CD4-positive, alpha-beta memory T cell (primary cell): ENCODE measurements at regions not wholly inside any gene's neighbourhood (a gene's known extent, or its start where the extent isn't known, plus 50 kb on each side); places are given as distances from the start of the nearest gene placed in this dataset.
"Not testable (repeated sequence)": the region's sequence is repeated elsewhere in the genome, so short reads cannot be mapped to it uniquely, and the experiment has no call there.

Experiments
- CTCF ChIA-PET: fragments of 350-600 bp; sonication (Branson Sonifier 250); formaldehyde crosslinking; loops from one replicate; lab custom pipeline; 2021; ENCODE audit warnings: inconsistent platforms; ENCODE audit not compliant: partially characterized antibody; lab: Charles Lee
- POLR2A ChIA-PET: fragments of 350-600 bp; sonication (Branson Sonifier 250); formaldehyde crosslinking; loops from one replicate; lab custom pipeline; 2021; ENCODE audit not compliant: partially characterized antibody; lab: Charles Lee
- DNase-seq, 5 donors: peaks; one replicate each; pipeline versions ENCODE4 v3.0.0 to v3.0.0-alpha.2; 2020 to 2022; ENCODE audit warnings: mixed read lengths in 1 of 5
- H3K27ac ChIP-seq: one replicate; pipeline ENCODE4 v1.7.0; 2013; ENCODE audit warnings: low read depth, low read length
- H3K27me3 ChIP-seq: 2 replicates; pipeline ENCODE4 v1.7.0; 2013; ENCODE audit warnings: mild to moderate bottlenecking, low read length, moderate library complexity; ENCODE audit not compliant: insufficient read depth
- H3K36me3 ChIP-seq: 2 replicates; pipeline ENCODE4 v1.7.0; 2013; ENCODE audit warnings: mild to moderate bottlenecking, low read length, moderate library complexity; ENCODE audit not compliant: insufficient read depth
- H3K4me1 ChIP-seq: 2 replicates; pipeline ENCODE4 v1.7.0; 2013; ENCODE audit warnings: mild to moderate bottlenecking, low read length, moderate library complexity; ENCODE audit not compliant: insufficient read depth
- H3K4me3 ChIP-seq, 2 donors: one replicate each; pipeline ENCODE4 v1.7.0; 2013; ENCODE audit warnings: low read length in 2 of 2, mild to moderate bottlenecking in 1 of 2
- H3K9me3 ChIP-seq, 2 donors: one replicate each; pipeline ENCODE4 v1.7.0; 2013; ENCODE audit warnings: low read length in 2 of 2, control low read depth in 1 of 2; ENCODE audit not compliant: control insufficient read depth in 1 of 2
- H3K27ac Mint-ChIP-seq, 7 donors: one replicate each; pipeline ENCODE4 v1.8.0; 2020 to 2021; ENCODE audit warnings: mixed read lengths in 7 of 7, mild to moderate bottlenecking in 6 of 7, inconsistent platforms in 3 of 7, moderate library complexity in 3 of 7
- H3K27me3 Mint-ChIP-seq, 2 donors: one replicate each; pipeline ENCODE4 v1.8.0; 2020 to 2021; ENCODE audit warnings: mixed read lengths in 2 of 2
- H3K36me3 Mint-ChIP-seq, 2 donors: one replicate each; pipeline ENCODE4 v1.8.0; 2020 to 2021; ENCODE audit warnings: mixed read lengths in 2 of 2, inconsistent platforms in 1 of 2, mild to moderate bottlenecking in 1 of 2
- H3K4me1 Mint-ChIP-seq, 4 donors: one replicate each; pipeline ENCODE4 v1.8.0; 2020 to 2021; ENCODE audit warnings: mixed read lengths in 4 of 4, mild to moderate bottlenecking in 1 of 4
- H3K4me3 Mint-ChIP-seq, 8 donors: one replicate each; pipeline ENCODE4 v1.8.0; 2020 to 2021; ENCODE audit warnings: mixed read lengths in 8 of 8, mild to moderate bottlenecking in 7 of 8, moderate library complexity in 6 of 8, inconsistent platforms in 3 of 8
- H3K9me3 Mint-ChIP-seq, 8 donors: one replicate each; pipeline ENCODE4 v1.8.0; 2020 to 2021; ENCODE audit warnings: mixed read lengths in 8 of 8, mild to moderate bottlenecking in 5 of 8, inconsistent platforms in 3 of 8, moderate library complexity in 1 of 8
- intact Hi-C: fragments of 100-400 bp; cut with micrococcal nuclease; formaldehyde crosslinking; loops from one replicate; pipeline ENCODE4 v1.15.1; 2023

DNA sequence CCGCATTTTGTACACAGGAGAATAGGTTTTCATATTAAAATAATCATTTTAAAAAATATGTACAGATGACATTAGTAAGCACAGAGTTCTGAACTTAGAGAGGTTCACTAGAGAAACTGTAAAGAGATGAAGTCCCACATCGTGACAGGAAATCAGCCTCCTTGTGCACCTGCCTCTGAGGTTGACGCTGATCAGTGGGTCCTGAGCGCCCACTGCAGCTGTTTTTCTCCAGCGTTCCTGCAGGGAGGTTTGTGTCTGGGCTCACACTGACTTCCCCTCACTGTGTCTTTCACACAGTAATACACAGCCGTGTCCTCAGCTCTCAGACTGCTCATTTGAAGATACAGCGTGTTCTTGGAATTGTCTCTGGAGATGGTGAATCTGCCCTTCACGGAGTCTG lies 561.5 kb downstream of the TMEM121 start:
- Histone ChIP-seq H3K9me3 (no peaks in the 10 kb centered on the region), H3K36me3 (no peaks in the 10 kb centered on the region), H3K4me3 (no peak overlapping the region), H3K27me3 (no peaks in the 10 kb centered on the region), H3K4me1 (no peaks in the 10 kb centered on the region), H3K27ac (no peak overlapping the region)
- DNase-seq: no peak
- Mint-ChIP-seq H3K9me3 (no peaks in the 10 kb centered on the region), H3K4me3 (no peak overlapping the region), H3K27me3 (peaks cover 0 to 3% of the 10 kb centered on the region in 2 donors), H3K4me1 (peaks cover 0 to 16% (median 12%) of the 10 kb centered on the region in 4 donors), H3K36me3 (no peaks in the 10 kb centered on the region), H3K27ac (no peak overlapping the region)
- intact Hi-C loops: no loop called here
- CTCF ChIA-PET: no interaction called here
- POLR2A ChIA-PET: no interaction called here

- POLR2A ChIA-PET, H3K4me3 Mint-ChIP-seq, H3K4me3 ChIP-seq, H3K27me3 ChIP-seq, H3K27ac ChIP-seq, H3K9me3 ChIP-seq, H3K4me1 ChIP-seq, H3K36me3 ChIP-seq, intact Hi-C loops, DNase-seq, CTCF ChIA-PET, H3K36me3 Mint-ChIP-seq, H3K9me3 Mint-ChIP-seq, H3K27me3 Mint-ChIP-seq, H3K27ac Mint-ChIP-seq: not testable (repeated sequence)
- H3K4me1 Mint-ChIP-seq: peaks cover 0 to 16% (median 12%) of the 10 kb centered on the region in 4 donors
Measured at GRCh38 chr14:106088860-106089259, 562.5 kb downstream of the TMEM121 start.

DNA sequence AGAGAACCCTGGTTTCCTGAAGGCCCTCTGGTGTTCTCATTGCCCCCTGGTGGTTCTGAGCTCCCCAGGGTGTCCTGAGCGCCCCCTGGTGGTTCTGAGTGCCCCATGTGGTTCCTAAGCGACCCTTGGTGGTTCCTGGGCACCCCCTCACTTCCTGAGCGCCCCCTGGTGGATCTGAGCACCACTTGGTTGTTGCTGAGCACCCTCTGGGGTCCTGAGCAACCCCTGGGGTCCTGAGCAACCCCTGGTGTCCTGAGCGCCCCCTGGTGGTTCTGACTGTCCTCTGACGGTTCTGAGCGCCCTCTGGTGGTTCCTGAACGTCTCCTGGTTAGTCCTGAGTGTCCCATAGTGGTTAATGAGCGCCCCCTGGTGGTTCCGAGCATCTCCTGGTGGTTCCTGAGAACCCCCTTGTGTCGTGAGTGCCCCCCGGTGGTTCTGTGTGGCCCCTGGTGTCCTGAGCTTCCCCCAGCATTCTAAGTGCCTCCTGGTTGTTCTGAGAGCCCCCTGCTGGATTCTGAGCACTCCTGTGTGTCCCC lies 568.3 kb downstream of the TMEM121 start:
- Mint-ChIP-seq H3K36me3 (no peaks in the 10 kb centered on the region), H3K27ac (no peak overlapping the region), H3K9me3 (peaks cover 0 to 2% (median 0%) of the 10 kb centered on the region in 8 donors), H3K4me3 (no peak overlapping the region), H3K27me3 (peaks cover 0 to 2% of the 10 kb centered on the region in 2 donors), H3K4me1 (no peaks in the 10 kb centered on the region)
- no peak overlapping the region for H3K4me3 ChIP-seq
- no peaks in the 10 kb centered on the region for H3K4me1 ChIP-seq
- no peak overlapping the region for H3K27ac ChIP-seq
- DNase-seq: peak in 4 of 5 donors; percentile 27 to 56 (median 28)
- CTCF ChIA-PET: no interaction called here
- intact Hi-C loops: no loop called here
- POLR2A ChIA-PET: no interaction called here
- no peaks in the 10 kb centered on the region for H3K9me3 ChIP-seq
- H3K27me3 ChIP-seq: no peaks in the 10 kb centered on the region
- H3K36me3 ChIP-seq: no peaks in the 10 kb centered on the region

DNA sequence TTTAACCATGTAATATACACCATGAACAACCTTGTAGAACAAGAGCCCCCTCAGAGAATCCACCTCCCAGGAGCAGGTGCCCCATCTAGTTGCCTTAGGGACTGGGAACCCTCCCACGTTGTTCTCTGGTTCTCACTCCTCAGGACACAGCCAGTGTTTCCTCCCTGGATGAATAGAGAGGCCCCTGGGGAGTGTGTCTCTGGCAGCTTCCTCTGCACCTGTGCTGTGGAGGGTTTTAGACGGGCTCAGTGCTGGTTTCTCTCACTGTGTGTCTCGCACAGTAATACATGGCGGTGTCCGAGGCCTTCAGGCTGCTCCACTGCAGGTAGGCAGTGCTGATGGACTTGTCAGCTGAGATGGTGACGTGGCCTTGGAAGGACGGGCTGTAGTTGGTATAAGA lies 581.3 kb downstream of the TMEM121 start:
- Histone ChIP-seq H3K27ac (no peak overlapping the region), H3K36me3 (no peaks in the 10 kb centered on the region), H3K4me3 (no peak overlapping the region), H3K27me3 (no peaks in the 10 kb centered on the region), H3K4me1 (no peaks in the 10 kb centered on the region), H3K9me3 (no peaks in the 10 kb centered on the region)
- H3K9me3 Mint-ChIP-seq: no peaks in the 10 kb centered on the region
- H3K27ac Mint-ChIP-seq: no peak overlapping the region
- POLR2A ChIA-PET: no interaction called here
- DNase-seq: no peak
- CTCF ChIA-PET: no interaction called here
- peaks cover 11 to 16% of the 10 kb centered on the region in 2 donors for H3K27me3 Mint-ChIP-seq
- H3K36me3 Mint-ChIP-seq: no peaks in the 10 kb centered on the region
- intact Hi-C loops: no loop called here
- no peaks in the 10 kb centered on the region for H3K4me1 Mint-ChIP-seq
- H3K4me3 Mint-ChIP-seq: no peak overlapping the region

GRCh38 chr14:106109337-106109736 lies 583.0 kb downstream of the TMEM121 start:
- H3K27ac ChIP-seq: no peak overlapping the region
- H3K4me1 ChIP-seq: no peaks in the 10 kb centered on the region
- Mint-ChIP-seq H3K4me1 (no peaks in the 10 kb centered on the region), H3K27me3 (peaks cover 5 to 10% of the 10 kb centered on the region in 2 donors), H3K4me3 (no peak overlapping the region), H3K27ac (no peak overlapping the region), H3K9me3 (no peaks in the 10 kb centered on the region), H3K36me3 (no peaks in the 10 kb centered on the region)
- ChIA-PET CTCF (no interaction called here), POLR2A (no interaction called here)
- H3K9me3 ChIP-seq: no peaks in the 10 kb centered on the region
- H3K4me3 ChIP-seq: no peak overlapping the region
- DNase-seq: no peak
- intact Hi-C loops: no loop called here
- no peaks in the 10 kb centered on the region for H3K27me3 ChIP-seq
- H3K36me3 ChIP-seq: no peaks in the 10 kb centered on the region

DNA sequence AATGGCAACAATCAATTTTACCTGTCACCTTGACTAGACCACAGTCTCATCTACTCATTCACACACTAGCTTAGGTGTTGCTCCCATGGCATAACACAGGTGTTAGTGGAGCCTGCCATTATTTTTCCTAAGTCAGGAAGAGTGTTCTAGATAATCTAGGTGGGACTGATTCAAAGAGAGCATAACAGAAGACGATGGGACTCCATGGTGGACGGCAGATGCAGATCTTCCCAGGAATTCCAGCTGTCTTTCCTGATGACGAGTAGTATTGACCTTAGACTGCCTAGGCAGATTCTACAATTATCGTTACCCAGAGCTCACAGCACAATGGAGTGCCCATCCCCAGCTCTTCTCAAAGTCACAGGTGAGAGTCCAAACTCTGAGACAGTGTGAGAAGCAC lies 589.0 kb downstream of the TMEM121 start:
- Mint-ChIP-seq H3K4me1 (peaks cover 13 to 42% (median 23%) of the 10 kb centered on the region in 4 donors), H3K27ac (peak overlapping the region; percentile 7 to 97 (median 85)), H3K4me3 (peak overlapping the region in 4 of 8 donors; percentile 18 to 79 (median 66)), H3K27me3 (peaks cover 11 to 15% of the 10 kb centered on the region in 2 donors), H3K9me3 (no peaks in the 10 kb centered on the region), H3K36me3 (no peaks in the 10 kb centered on the region)
- Histone ChIP-seq H3K36me3 (no peaks in the 10 kb centered on the region), H3K4me1 (peaks cover 20% of the 10 kb centered on the region), H3K27me3 (no peaks in the 10 kb centered on the region), H3K9me3 (no peaks in the 10 kb centered on the region), H3K4me3 (no peak overlapping the region), H3K27ac (no peak overlapping the region)
- intact Hi-C loops: loop anchor here (5.0 kb wide), 1 partner anchor 72 kb away; no protein-coding TSS in a partner anchor
- ChIA-PET POLR2A (interaction anchor here (1.4 kb wide), 2 partner anchors 95 to 353 kb away, joined by 3 to 4 read pairs; no protein-coding TSS in a partner anchor), CTCF (interaction anchor here (0.7 to 3.7 kb wide), 5 partner anchors 14 to 649 kb away, joined by 4 to 39 read pairs (median 8); no protein-coding TSS in a partner anchor)
- no peak for DNase-seq

GRCh38 chr14:106116339-106116930 lies 590.1 kb downstream of the TMEM121 start:
- Mint-ChIP-seq H3K4me3 (peak overlapping the region in 3 of 8 donors; percentile 33 to 68 (median 65)), H3K27me3 (peaks cover 13 to 17% of the 10 kb centered on the region in 2 donors), H3K27ac (peak overlapping the region; percentile 28 to 97 (median 86)), H3K4me1 (peaks cover 15 to 44% (median 24%) of the 10 kb centered on the region in 4 donors)
- not testable (repeated sequence) for H3K36me3 Mint-ChIP-seq, H3K27me3 ChIP-seq, H3K9me3 ChIP-seq, H3K4me3 ChIP-seq, H3K36me3 ChIP-seq, H3K9me3 Mint-ChIP-seq
- Histone ChIP-seq H3K27ac (peak overlapping the region; percentile 43), H3K4me1 (peaks cover 21% of the 10 kb centered on the region)
- peak in 3 of 5 donors; percentile 28 to 48 (median 35) for DNase-seq
- ChIA-PET POLR2A (interaction anchor here (1.4 kb wide), 2 partner anchors 94 to 352 kb away, joined by 3 to 4 read pairs; no protein-coding TSS in a partner anchor), CTCF (interaction anchor here (0.8 to 3.7 kb wide), 8 partner anchors 13 to 352 kb away, joined by 3 to 39 read pairs (median 6); no protein-coding TSS in a partner anchor)
- intact Hi-C loops: loop anchor here (5.0 kb wide), 1 partner anchor 71 kb away; no protein-coding TSS in a partner anchor
